ENCODE measurements at regions not wholly inside any gene's neighbourhood (a gene's known extent, or its start where the extent isn't known, plus 50 kb on each side); places are given as distances from the start of the nearest gene placed in this dataset.

DNA sequence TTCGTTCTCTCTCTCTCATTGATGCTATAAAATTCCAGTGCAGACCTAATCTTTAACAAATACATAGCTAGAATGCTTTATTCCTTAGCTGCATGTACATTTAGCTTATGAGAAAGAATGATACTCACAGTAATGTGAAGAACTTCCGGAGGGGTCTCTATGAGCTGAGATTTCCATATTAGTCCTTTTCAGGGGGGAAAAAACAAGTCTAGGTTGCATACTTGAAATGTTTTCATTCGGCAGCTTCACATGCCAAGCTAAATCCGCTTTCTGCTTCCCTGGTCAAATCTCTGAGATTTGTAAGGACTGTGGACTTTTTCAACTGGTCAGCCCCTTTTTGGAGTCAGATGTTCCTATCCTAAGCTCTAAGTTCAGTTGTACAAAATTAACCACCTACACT is 111.5 kb upstream of the COL8A1 start:
- TF ChIP-seq POLR2A (IDR thresholded peaks at IDR 0.05; ENCODE audit: low read depth, low read length) = no peak
- no peak for FAIRE-seq
- DNase-seq (ENCODE audit: insufficient read length, low spot score) = no peak

GRCh38 chr3:99524559-99524958 is 113.8 kb upstream of the COL8A1 start:
- FAIRE-seq (no peak), DNase-seq (ENCODE audit: insufficient read length, low spot score) (no peak)
- no peak for TF ChIP-seq POLR2A (IDR thresholded peaks at IDR 0.05; ENCODE audit: low read depth, low read length)

GRCh38 chr3:99523431-99524127 is 114.8 kb upstream of the COL8A1 start:
- FAIRE-seq = no peak
- TF ChIP-seq POLR2A (IDR thresholded peaks at IDR 0.05; ENCODE audit: low read depth, low read length) = no peak

GRCh38 chr3:99522147-99522546 is 116.2 kb upstream of the COL8A1 start:
- FAIRE-seq = no peak
- no peak for DNase-seq (ENCODE audit: insufficient read length, low spot score)
- TF ChIP-seq POLR2A (IDR thresholded peaks at IDR 0.05; ENCODE audit: low read depth, low read length) = no peak

More at GRCh38 chr3:99523431-99524127, 114.8 kb upstream of the COL8A1 start:
- DNase-seq (ENCODE audit: insufficient read length, low spot score) = no peak

- DNase-seq (ENCODE audit: insufficient read length, low spot score) (no peak), FAIRE-seq (no peak)
- no peak for TF ChIP-seq POLR2A (IDR thresholded peaks at IDR 0.05; ENCODE audit: low read depth, low read length)
Observed at GRCh38 chr3:99521551-99521950, 116.8 kb upstream of the COL8A1 start.

GRCh38 chr3:99520513-99520912 is 117.9 kb upstream of the COL8A1 start:
- TF ChIP-seq POLR2A (IDR thresholded peaks at IDR 0.05; ENCODE audit: low read depth, low read length) = no peak
- DNase-seq (ENCODE audit: insufficient read length, low spot score) = no peak
- FAIRE-seq = peak; percentile 36

- no peak for FAIRE-seq
- no peak for TF ChIP-seq POLR2A (IDR thresholded peaks at IDR 0.05; ENCODE audit: low read depth, low read length)
- DNase-seq (ENCODE audit: insufficient read length, low spot score) = no peak
Observed at GRCh38 chr3:99516936-99517335, 121.5 kb upstream of the COL8A1 start.

- DNase-seq (ENCODE audit: insufficient read length, low spot score) (no peak), FAIRE-seq (no peak)
- TF ChIP-seq POLR2A (IDR thresholded peaks at IDR 0.05; ENCODE audit: low read depth, low read length) = no peak
Observed at GRCh38 chr3:99515891-99516290, 122.5 kb upstream of the COL8A1 start.

- no peak for TF ChIP-seq POLR2A (IDR thresholded peaks at IDR 0.05; ENCODE audit: low read depth, low read length)
- DNase-seq (ENCODE audit: insufficient read length, low spot score) = no peak
- FAIRE-seq = peak; percentile 84
Observed at GRCh38 chr3:99509224-99509623, 129.2 kb upstream of the COL8A1 start.

GRCh38 chr3:99508191-99508590 is 130.2 kb upstream of the COL8A1 start:
- no peak for DNase-seq (ENCODE audit: insufficient read length, low spot score)
- peak; percentile 6 for FAIRE-seq
- no peak for TF ChIP-seq POLR2A (IDR thresholded peaks at IDR 0.05; ENCODE audit: low read depth, low read length)

- DNase-seq (ENCODE audit: insufficient read length, low spot score) (peak; percentile 33), FAIRE-seq (peak; percentile 86)
- TF ChIP-seq POLR2A (IDR thresholded peaks at IDR 0.05; ENCODE audit: low read depth, low read length) = no peak
Observed at GRCh38 chr3:99505646-99506269, 132.6 kb upstream of the COL8A1 start.

DNA sequence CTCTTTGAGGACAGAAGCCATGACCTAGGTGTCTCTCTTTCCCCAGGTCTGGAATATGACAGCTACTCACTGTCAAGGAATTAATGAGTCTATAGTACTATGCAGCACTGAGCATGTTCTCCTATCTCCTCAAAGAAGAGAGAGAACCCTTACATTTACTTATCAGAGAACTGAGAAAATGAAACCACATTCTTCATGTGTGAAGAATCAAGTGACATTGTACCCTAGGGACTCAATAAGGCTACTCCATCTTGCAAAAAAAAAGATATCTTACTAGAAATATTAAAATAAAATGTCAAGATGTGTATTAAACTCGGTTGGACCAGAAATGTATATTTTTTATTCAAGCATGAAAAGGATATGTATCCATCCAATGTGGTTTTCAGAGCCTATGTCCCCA is 133.2 kb upstream of the COL8A1 start:
- FAIRE-seq (no peak), DNase-seq (ENCODE audit: insufficient read length, low spot score) (no peak)
- TF ChIP-seq POLR2A (IDR thresholded peaks at IDR 0.05; ENCODE audit: low read depth, low read length) = no peak

DNA sequence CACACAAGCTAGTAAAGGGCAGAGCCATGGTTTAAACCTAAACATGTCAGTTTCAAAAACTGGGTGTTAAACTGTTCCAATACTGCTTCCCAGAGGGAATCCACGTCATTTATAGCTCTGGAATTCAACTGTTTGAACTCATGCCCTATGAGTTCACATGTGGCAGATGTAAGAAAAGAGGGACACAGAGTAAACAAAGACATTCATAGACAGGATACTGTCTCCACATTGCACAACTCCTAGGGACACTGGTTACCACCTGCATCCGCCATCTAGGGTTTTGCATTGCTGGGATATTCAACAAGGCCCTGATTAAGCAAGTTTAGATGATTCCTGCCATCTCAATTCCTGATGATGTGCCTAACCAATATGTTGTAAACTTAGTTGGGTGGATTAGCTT is 134.1 kb upstream of the COL8A1 start:
- FAIRE-seq (peak; percentile 45), DNase-seq (ENCODE audit: insufficient read length, low spot score) (no peak)
- no peak for TF ChIP-seq POLR2A (IDR thresholded peaks at IDR 0.05; ENCODE audit: low read depth, low read length)

DNA sequence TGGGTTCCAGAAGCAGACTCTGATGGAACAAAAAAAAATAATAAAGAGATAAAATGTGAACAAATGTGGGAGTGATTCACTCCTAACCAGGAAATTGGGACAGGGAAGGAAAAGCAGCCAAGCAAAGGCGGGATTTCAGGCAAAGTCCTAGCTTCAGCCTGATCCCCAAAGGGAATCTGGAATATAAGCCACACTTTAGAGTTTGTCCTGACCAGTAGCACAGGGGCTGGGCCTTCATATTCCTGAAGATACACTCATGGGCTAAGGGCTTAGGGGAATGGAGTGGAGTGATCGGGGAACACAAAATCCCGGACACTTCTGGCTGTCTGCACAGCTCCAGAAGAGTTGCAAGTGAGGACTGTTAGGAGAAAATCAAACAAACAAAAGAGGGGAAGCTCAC is 135.0 kb upstream of the COL8A1 start:
- DNase-seq (ENCODE audit: insufficient read length, low spot score) (no peak), FAIRE-seq (no peak)
- no peak for TF ChIP-seq POLR2A (IDR thresholded peaks at IDR 0.05; ENCODE audit: low read depth, low read length)

DNA sequence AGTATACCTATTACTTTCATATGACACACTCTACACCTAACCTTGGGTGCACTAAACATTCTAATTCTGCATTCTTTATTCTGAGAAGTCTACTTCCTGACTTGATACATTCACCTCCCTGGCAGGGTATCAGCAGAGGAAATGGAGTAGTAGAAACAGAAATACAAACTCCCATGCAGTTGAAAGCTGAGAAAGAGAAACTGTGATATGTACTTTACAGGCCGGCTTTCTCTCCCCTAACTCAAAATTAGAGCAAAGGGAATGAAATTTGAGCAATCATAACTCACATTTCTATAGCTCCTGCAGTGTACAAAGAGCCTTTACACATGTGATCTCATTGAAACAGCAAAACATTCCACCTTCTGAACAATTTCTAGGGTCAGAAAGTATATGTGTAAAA is 135.5 kb upstream of the COL8A1 start:
- DNase-seq (ENCODE audit: insufficient read length, low spot score) (no peak), FAIRE-seq (no peak)
- TF ChIP-seq POLR2A (IDR thresholded peaks at IDR 0.05; ENCODE audit: low read depth, low read length) = no peak

All from H54 (cell line).